ENCODE measurements at regions not wholly inside any gene's neighbourhood (a gene's known extent, or its start where the extent isn't known, plus 50 kb on each side); places are given as distances from the start of the nearest gene placed in this dataset.
"Not testable (repeated sequence)": the region's sequence is repeated elsewhere in the genome, so short reads cannot be mapped to it uniquely, and the experiment has no call there.

GRCh38 chr6:67887747-67888545 is 747.1 kb upstream of the ADGRB3 start:
- no peak for DNase-seq

- DNase-seq = no peak
Observed at GRCh38 chr6:67887419-67887746, 747.7 kb upstream of the ADGRB3 start.

GRCh38 chr6:67886840-67887292 is 748.2 kb upstream of the ADGRB3 start:
- DNase-seq = no peak

- DNase-seq = no peak
Observed at GRCh38 chr6:67886036-67886707, 748.9 kb upstream of the ADGRB3 start.

GRCh38 chr6:67885081-67886033 is 749.7 kb upstream of the ADGRB3 start:
- no peak for DNase-seq

GRCh38 chr6:67884442-67884841 is 750.6 kb upstream of the ADGRB3 start:
- no peak for DNase-seq

GRCh38 chr6:67883500-67884366 is 751.3 kb upstream of the ADGRB3 start:
- DNase-seq = no peak

- DNase-seq = no peak
Observed at GRCh38 chr6:67882436-67883311, 752.4 kb upstream of the ADGRB3 start.

GRCh38 chr6:67881706-67882065 is 753.4 kb upstream of the ADGRB3 start:
- no peak for DNase-seq

- DNase-seq = no peak
Observed at GRCh38 chr6:67880939-67881705, 754.0 kb upstream of the ADGRB3 start.

- DNase-seq = not testable (repeated sequence)
Observed at GRCh38 chr6:67880343-67880742, 754.7 kb upstream of the ADGRB3 start.

- DNase-seq = not testable (repeated sequence)
Observed at GRCh38 chr6:67879928-67880327, 755.2 kb upstream of the ADGRB3 start.

- DNase-seq = not testable (repeated sequence)
Observed at GRCh38 chr6:67879105-67879904, 755.8 kb upstream of the ADGRB3 start.

- DNase-seq = not testable (repeated sequence)
Observed at GRCh38 chr6:67878216-67878615, 756.9 kb upstream of the ADGRB3 start.

- DNase-seq = no peak
Observed at GRCh38 chr6:67877288-67877687, 757.8 kb upstream of the ADGRB3 start.

GRCh38 chr6:67875877-67876383 is 759.2 kb upstream of the ADGRB3 start:
- no peak for DNase-seq

- no peak for DNase-seq
Observed at GRCh38 chr6:67870321-67870720, 764.8 kb upstream of the ADGRB3 start.

GRCh38 chr6:67863346-67863745 is 771.7 kb upstream of the ADGRB3 start:
- no peak for DNase-seq

GRCh38 chr6:67854098-67854497 is 781.0 kb upstream of the ADGRB3 start:
- DNase-seq = no peak

All from NCI-H1694 (cell line).